GM23248 (cell line): ENCODE measurements at regions not wholly inside any gene's neighbourhood (a gene's known extent, or its start where the extent isn't known, plus 50 kb on each side); places are given as distances from the start of the nearest gene placed in this dataset.

Experiments
- DNase-seq: peaks from one replicate; pipeline ENCODE4 v3.0.0-alpha.2; 2015
- H2AFZ ChIP-seq: fragments of 200-600 bp; sonication (generic); 2 replicates; pipeline ENCODE4 v1.6.1; 2016; ENCODE audit warnings: antibody characterized with exemption
- H3F3A ChIP-seq: fragments of 200-600 bp; sonication (generic); 2 replicates; pipeline ENCODE4 v1.6.1; 2016; ENCODE audit warnings: mild to moderate bottlenecking, antibody characterized with exemption, mixed run types; ENCODE audit not compliant: insufficient read depth
- H3K27ac ChIP-seq: fragments of 200-600 bp; sonication (generic); 2 replicates; pipeline ENCODE4 v1.5.1; 2016; ENCODE audit warnings: mild to moderate bottlenecking
- H3K27me3 ChIP-seq: fragments of 200-600 bp; sonication (generic); replicated peaks from 2 replicates; pipeline ENCODE4 v1.6.1; 2016; ENCODE audit warnings: mild to moderate bottlenecking; ENCODE audit not compliant: insufficient read depth
- H3K36me3 ChIP-seq: fragments of 200-600 bp; sonication (generic); 2 replicates; pipeline ENCODE4 v1.6.1; 2016; ENCODE audit warnings: low read depth, mild to moderate bottlenecking
- H3K4me1 ChIP-seq: fragments of 200-600 bp; sonication (generic); 2 replicates; pipeline ENCODE4 v1.6.1; 2016; ENCODE audit warnings: mild to moderate bottlenecking; ENCODE audit not compliant: insufficient read depth
- H3K4me2 ChIP-seq: fragments of 200-600 bp; sonication (generic); one replicate; pipeline ENCODE4 v1.6.1; 2016; ENCODE audit warnings: mild to moderate bottlenecking; ENCODE audit not compliant: unreplicated experiment
- H3K4me3 ChIP-seq: fragments of 200-600 bp; sonication (generic); 2 replicates; pipeline ENCODE4 v1.5.1; 2016; ENCODE audit warnings: mild to moderate bottlenecking
- H3K79me2 ChIP-seq: fragments of 200-600 bp; sonication (generic); 2 replicates; pipeline ENCODE4 v1.6.1; 2016; ENCODE audit warnings: mild to moderate bottlenecking; ENCODE audit not compliant: insufficient read depth
- H3K9ac ChIP-seq: fragments of 200-600 bp; sonication (generic); 2 replicates; pipeline ENCODE4 v1.6.1; 2016; ENCODE audit warnings: mild to moderate bottlenecking
- H3K9me2 ChIP-seq: fragments of 200-600 bp; sonication (generic); 2 replicates; pipeline ENCODE4 v1.6.1; 2016; ENCODE audit warnings: mixed run types, mild to moderate bottlenecking, moderate library complexity; ENCODE audit not compliant: insufficient read depth
- H3K9me3 ChIP-seq: fragments of 200-600 bp; sonication (generic); one replicate; pipeline ENCODE4 v1.6.1; 2017; ENCODE audit warnings: low read depth
- H4K20me1 ChIP-seq: fragments of 200-600 bp; sonication (generic); 2 replicates; pipeline ENCODE4 v1.6.0; 2016; ENCODE audit not compliant: insufficient read depth
- EZH2 ChIP-seq: fragments of 200-600 bp; sonication (generic); IDR thresholded peaks from 2 replicates; pipeline ENCODE4 v1.6.1; 2018; ENCODE audit warnings: antibody characterized with exemption, mild to moderate bottlenecking; ENCODE audit not compliant: insufficient read depth, poor library complexity, severe bottlenecking
- EZH2phosphoT487 ChIP-seq: fragments of 200-600 bp; sonication (generic); IDR thresholded peaks from 2 replicates; pipeline ENCODE4 v1.6.1; 2018; ENCODE audit warnings: antibody characterized with exemption, moderate library complexity, mild to moderate bottlenecking, low read depth; ENCODE audit not compliant: insufficient read depth
- WGBS, 2 experiments: methylation state at CpG; one replicate each; pipeline ENCODE4 v1.1.6; 2015 to 2017; ENCODE audit warnings: low lambda C conversion rate in 2 of 2, low coverage in 1 of 2; ENCODE audit errors: missing lambda C conversion rate in 2 of 2; 5-methylcytosine and 5-hydroxymethylcytosine counted together
- in situ Hi-C: fragments of 300-500 bp; cut with MboI; formaldehyde crosslinking; loops from 2 replicates; pipeline ENCODE4 v1.15.0; 2020

DNA sequence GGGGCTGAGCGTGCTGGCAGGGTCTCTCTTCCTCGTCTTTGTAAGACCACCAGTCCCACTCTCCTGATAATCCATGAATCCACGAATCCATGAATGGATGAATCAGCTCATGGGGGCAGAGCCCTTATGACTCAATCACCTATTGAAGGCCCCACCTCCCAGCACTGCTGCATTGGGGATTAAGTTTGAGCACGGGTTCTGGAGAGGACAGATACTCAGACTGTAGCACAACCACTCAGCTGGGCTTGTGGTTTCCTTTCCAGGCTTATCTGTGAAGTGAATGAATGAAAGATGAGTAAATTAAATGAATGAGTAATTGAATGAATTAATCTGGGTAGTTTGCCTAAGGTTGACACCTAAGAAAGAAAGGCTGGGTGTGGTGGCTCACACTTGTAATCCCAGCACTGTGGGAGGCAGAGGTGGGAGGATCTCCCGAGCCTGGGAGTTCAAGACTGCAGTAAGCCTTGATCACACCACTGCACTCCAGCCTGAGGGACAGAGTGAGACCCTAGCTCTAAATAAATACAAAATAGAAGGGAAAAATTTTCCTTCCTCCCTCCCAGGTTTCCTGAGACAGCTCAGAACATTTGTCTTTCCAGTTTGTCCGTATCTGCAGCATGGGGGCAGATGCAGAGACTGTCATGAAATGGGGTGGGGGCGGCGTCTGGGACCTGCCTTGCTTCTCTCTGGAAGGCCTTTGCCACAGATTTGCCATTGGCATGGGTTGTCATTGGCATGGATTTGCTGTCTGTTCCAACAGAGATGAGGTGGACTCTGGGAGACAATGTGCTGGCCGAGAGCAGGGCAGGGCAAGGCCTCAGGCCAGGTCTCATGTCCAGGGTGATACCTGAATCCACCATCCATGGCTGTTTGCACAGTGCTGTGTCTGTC is 187.7 kb upstream of the C1orf174 start:
- DNase-seq: no peak
- in situ Hi-C loops: no loop called here

DNA sequence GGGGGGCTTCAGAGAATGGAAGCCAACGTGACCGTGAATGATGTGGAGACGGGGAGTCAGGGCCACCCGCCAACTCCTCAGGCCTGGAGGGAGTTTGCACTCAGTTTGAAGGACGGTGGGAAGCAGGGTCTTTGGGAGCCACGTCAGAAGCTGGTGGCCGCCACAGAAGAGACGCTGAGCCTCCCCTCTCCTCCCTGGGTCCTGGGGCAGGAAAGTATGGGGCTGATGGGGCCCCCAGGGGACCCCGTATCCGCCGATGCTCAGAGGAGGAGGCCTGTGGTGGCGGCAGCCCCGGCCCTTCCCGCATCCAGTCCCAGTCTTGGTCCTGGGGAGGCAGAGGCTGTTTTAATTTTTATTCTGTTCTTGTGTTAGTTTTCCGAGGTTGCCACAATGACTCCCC is 188.6 kb upstream of the C1orf174 start:
- no peaks in the 10 kb centered on the region for H3K27me3 ChIP-seq
- no peaks in the 10 kb centered on the region for H3F3A ChIP-seq
- H3K9me3 ChIP-seq: no peaks in the 10 kb centered on the region
- no peak overlapping the region for H3K4me2 ChIP-seq
- no peaks in the 10 kb centered on the region for H3K79me2 ChIP-seq
- no peak overlapping the region for H2AFZ ChIP-seq
- WGBS, 2 experiments: 56 to 58% methylated on average over 13 to 15 of the region's 15 CpGs
- no peak overlapping the region for H3K9ac ChIP-seq
- no peaks in the 10 kb centered on the region for H3K36me3 ChIP-seq
- H3K4me1 ChIP-seq: no peaks in the 10 kb centered on the region
- in situ Hi-C loops: no loop called here
- no peak overlapping the region for H3K4me3 ChIP-seq
- H3K9me2 ChIP-seq: no peaks in the 10 kb centered on the region
- no peaks in the 10 kb centered on the region for H4K20me1 ChIP-seq
- no peak overlapping the region for H3K27ac ChIP-seq
- DNase-seq: no peak
- TF ChIP-seq EZH2: no peak
- no peak for TF ChIP-seq EZH2phosphoT487

More for the DNA sequence above, 187.7 kb upstream of the C1orf174 start:
- no peak overlapping the region for H3K4me2 ChIP-seq
- no peak overlapping the region for H3K4me3 ChIP-seq
- WGBS, 2 experiments: 22 to 30% methylated on average over 9 of the region's 9 CpGs
- no peaks in the 10 kb centered on the region for H3K9me3 ChIP-seq
- no peaks in the 10 kb centered on the region for H3K79me2 ChIP-seq
- no peaks in the 10 kb centered on the region for H3F3A ChIP-seq
- H3K4me1 ChIP-seq: no peaks in the 10 kb centered on the region
- no peaks in the 10 kb centered on the region for H3K9me2 ChIP-seq
- H3K9ac ChIP-seq: no peak overlapping the region
- H3K36me3 ChIP-seq: no peaks in the 10 kb centered on the region
- no peaks in the 10 kb centered on the region for H3K27me3 ChIP-seq
- no peak overlapping the region for H2AFZ ChIP-seq
- H3K27ac ChIP-seq: no peak overlapping the region
- no peaks in the 10 kb centered on the region for H4K20me1 ChIP-seq
- TF ChIP-seq EZH2: no peak
- no peak for TF ChIP-seq EZH2phosphoT487

DNA sequence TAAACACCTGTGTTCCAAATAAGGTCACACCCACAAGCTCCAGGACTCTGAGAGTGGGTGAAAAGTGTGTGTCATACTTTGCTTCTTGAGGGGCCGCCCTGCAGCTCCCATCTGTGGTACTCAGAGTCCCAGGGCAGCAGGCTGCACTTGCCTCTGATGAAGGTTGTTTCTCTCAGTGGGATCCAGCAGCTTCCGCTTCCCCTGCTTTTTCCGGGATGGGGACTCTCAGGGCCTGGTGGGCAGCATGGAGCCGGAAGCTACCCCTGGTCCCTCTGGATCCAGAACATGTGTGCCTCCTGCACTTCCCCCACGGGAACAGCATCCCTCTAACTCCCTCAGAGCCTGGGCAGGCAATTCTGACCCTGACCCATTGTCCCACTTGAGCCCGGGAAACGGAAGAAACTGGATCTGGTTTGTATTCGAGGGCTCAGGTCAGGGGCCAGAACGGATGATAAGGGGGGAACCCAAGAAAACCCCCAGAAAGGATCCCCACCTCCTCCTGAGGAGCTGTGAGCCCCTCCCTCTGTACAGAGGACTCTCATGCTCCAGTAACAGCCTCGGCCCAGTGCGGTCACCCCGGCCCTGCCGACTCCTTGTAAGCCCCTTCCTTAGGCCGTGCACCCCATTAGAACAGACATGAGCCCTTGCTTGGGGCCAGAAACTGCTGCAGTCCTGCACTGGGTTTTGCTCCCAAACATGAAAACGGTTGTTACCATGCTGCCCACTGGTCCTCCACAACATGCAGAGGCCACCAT is 189.5 kb upstream of the C1orf174 start:
- H4K20me1 ChIP-seq: no peaks in the 10 kb centered on the region
- WGBS, 2 experiments: 56 to 59% methylated on average over 15 of the region's 15 CpGs
- no peaks in the 10 kb centered on the region for H3K9me3 ChIP-seq
- no peak for TF ChIP-seq EZH2
- TF ChIP-seq EZH2phosphoT487: no peak
- H3K27ac ChIP-seq: no peak overlapping the region
- no peaks in the 10 kb centered on the region for H3K27me3 ChIP-seq
- in situ Hi-C loops: no loop called here
- no peaks in the 10 kb centered on the region for H3K79me2 ChIP-seq
- no peak overlapping the region for H3K9ac ChIP-seq
- H3K4me1 ChIP-seq: no peaks in the 10 kb centered on the region
- no peak overlapping the region for H2AFZ ChIP-seq
- H3K4me2 ChIP-seq: no peak overlapping the region
- no peaks in the 10 kb centered on the region for H3K9me2 ChIP-seq
- no peak for DNase-seq
- H3F3A ChIP-seq: no peaks in the 10 kb centered on the region
- no peak overlapping the region for H3K4me3 ChIP-seq
- H3K36me3 ChIP-seq: no peaks in the 10 kb centered on the region

DNA sequence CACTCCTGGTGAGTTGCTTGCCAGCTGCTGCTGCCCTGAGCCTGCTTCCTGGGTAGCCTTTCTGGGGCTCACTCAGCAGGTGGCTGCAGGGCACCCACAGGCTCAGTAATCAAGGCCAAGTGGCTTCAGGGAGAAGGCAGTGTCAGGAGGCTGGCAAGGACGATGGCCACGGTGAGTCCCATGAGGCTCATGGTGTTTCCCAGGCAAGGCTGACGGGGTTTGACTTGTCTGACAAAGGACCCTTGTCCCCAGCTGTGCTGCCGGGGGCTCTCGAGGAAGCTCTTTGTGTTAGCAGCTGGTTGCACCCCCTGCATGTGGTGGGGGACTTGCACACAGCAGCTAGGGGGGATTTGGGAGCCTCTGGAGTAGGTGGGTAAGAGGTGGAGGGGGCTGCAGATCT is 190.5 kb upstream of the C1orf174 start:
- no peak for DNase-seq
- no peaks in the 10 kb centered on the region for H3K36me3 ChIP-seq
- no peak overlapping the region for H3K27ac ChIP-seq
- H3K9me3 ChIP-seq: no peaks in the 10 kb centered on the region
- no peaks in the 10 kb centered on the region for H3K27me3 ChIP-seq
- no peaks in the 10 kb centered on the region for H4K20me1 ChIP-seq
- no peaks in the 10 kb centered on the region for H3K79me2 ChIP-seq
- no peaks in the 10 kb centered on the region for H3K9me2 ChIP-seq
- H3F3A ChIP-seq: no peaks in the 10 kb centered on the region
- H3K4me3 ChIP-seq: no peak overlapping the region
- in situ Hi-C loops: no loop called here
- TF ChIP-seq EZH2phosphoT487 (no peak), EZH2 (no peak)
- WGBS, 2 experiments: 14 to 24% methylated on average over 3 to 5 of the region's 5 CpGs
- no peaks in the 10 kb centered on the region for H3K4me1 ChIP-seq
- H3K4me2 ChIP-seq: no peak overlapping the region
- H3K9ac ChIP-seq: no peak overlapping the region
- no peak overlapping the region for H2AFZ ChIP-seq
